Neuronal stem cell (in vitro differentiated cells): ENCODE measurements at regions not wholly inside any gene's neighbourhood (a gene's known extent, or its start where the extent isn't known, plus 50 kb on each side); places are given as distances from the start of the nearest gene placed in this dataset.

Experiments
- DNase-seq: peaks from one replicate; pipeline ENCODE4 v3.0.0-alpha.2; 2013; ENCODE audit warnings: low spot score
- H2AFZ ChIP-seq: one replicate; pipeline ENCODE4 v1.6.1; 2013; ENCODE audit warnings: mild to moderate bottlenecking, low read length, inconsistent platforms
- H2AK5ac ChIP-seq: 2 replicates; pipeline ENCODE4 v1.6.1; 2013; ENCODE audit warnings: low read depth, mild to moderate bottlenecking, inconsistent platforms, low read length, moderate library complexity, mixed read lengths
- H2BK120ac ChIP-seq: 2 replicates; pipeline ENCODE4 v1.6.1; 2013; ENCODE audit warnings: low read depth, mild to moderate bottlenecking, inconsistent platforms, low read length, moderate library complexity, mixed read lengths
- H2BK12ac ChIP-seq: one replicate; pipeline ENCODE4 v1.6.1; 2013; ENCODE audit warnings: low read length, inconsistent platforms
- H2BK15ac ChIP-seq: 2 replicates; pipeline ENCODE4 v1.6.1; 2013; ENCODE audit warnings: mild to moderate bottlenecking, low read length, inconsistent platforms, mixed read lengths
- H2BK5ac ChIP-seq: one replicate; pipeline ENCODE4 v1.6.1; 2013; ENCODE audit warnings: inconsistent platforms, mild to moderate bottlenecking, low read length, moderate library complexity
- H3K14ac ChIP-seq: one replicate; pipeline ENCODE4 v1.6.1; 2013; ENCODE audit warnings: low read length, inconsistent platforms
- H3K18ac ChIP-seq: 2 replicates; pipeline ENCODE4 v1.6.1; 2013; ENCODE audit warnings: low read length, inconsistent platforms
- H3K23ac ChIP-seq: 2 replicates; pipeline ENCODE4 v1.6.1; 2013; ENCODE audit warnings: low read depth, mild to moderate bottlenecking, mixed read lengths, low read length, inconsistent platforms; ENCODE audit not compliant: poor library complexity
- H3K27ac ChIP-seq: replicated peaks from 3 replicates; pipeline ENCODE4 v1.5.1; 2013; ENCODE audit warnings: low read length, inconsistent platforms
- H3K27me3 ChIP-seq, 3 experiments: 2 replicates each; pipeline ENCODE4 v1.6.1; 2013; ENCODE audit warnings: low read length in 3 of 3, mild to moderate bottlenecking in 2 of 3, inconsistent platforms in 1 of 3, low read depth in 1 of 3, mixed read lengths in 1 of 3, moderate library complexity in 1 of 3; ENCODE audit not compliant: control insufficient read depth in 3 of 3, insufficient read depth in 3 of 3
- H3K36me3 ChIP-seq, 2 donors: replicated peaks in 1 of 2; 2 replicates each; pipeline ENCODE4 v1.6.1; 2013; ENCODE audit warnings: low read length in 2 of 2; ENCODE audit not compliant: control insufficient read depth in 2 of 2, insufficient read depth in 2 of 2
- H3K4ac ChIP-seq: 2 replicates; pipeline ENCODE4 v1.6.1; 2013; ENCODE audit warnings: inconsistent platforms, mild to moderate bottlenecking, low read length, moderate library complexity
- H3K4me1 ChIP-seq, 2 donors: 1 replicate in 1 of 2; 2 replicates in 1 of 2; pipeline ENCODE4 v1.6.1; 2013; ENCODE audit warnings: low read length in 2 of 2, low read depth in 1 of 2; ENCODE audit not compliant: control insufficient read depth in 2 of 2, insufficient read depth in 1 of 2
- H3K4me2 ChIP-seq: one replicate; pipeline ENCODE4 v1.6.1; 2013; ENCODE audit warnings: mild to moderate bottlenecking, low read length, inconsistent platforms; ENCODE audit not compliant: insufficient read depth, poor library complexity, severe bottlenecking
- H3K4me3 ChIP-seq, 2 donors: 2 replicates each; pipeline ENCODE4 v1.5.1; 2013; ENCODE audit warnings: low read length in 2 of 2, mild to moderate bottlenecking in 2 of 2, inconsistent platforms in 1 of 2, moderate library complexity in 1 of 2
- H3K79me1 ChIP-seq: one replicate; pipeline ENCODE4 v1.6.1; 2013; ENCODE audit warnings: low read depth, mild to moderate bottlenecking, inconsistent platforms, low read length, moderate library complexity
- H3K9ac ChIP-seq: one replicate; pipeline ENCODE4 v1.6.1; 2013; ENCODE audit warnings: mild to moderate bottlenecking, low read depth, low read length, inconsistent platforms; ENCODE audit not compliant: poor library complexity
- H3K9me3 ChIP-seq, 2 donors: replicated peaks in 1 of 2; 2 replicates each; pipeline versions ENCODE3 to v1.6.1; 2013; ENCODE audit warnings: low read length in 2 of 2, mild to moderate bottlenecking in 2 of 2, inconsistent platforms in 1 of 2, low read depth in 1 of 2, mixed read lengths in 1 of 2, moderate library complexity in 1 of 2; ENCODE audit not compliant: control insufficient read depth in 2 of 2, insufficient read depth in 1 of 2
- H4K8ac ChIP-seq: one replicate; pipeline ENCODE4 v1.6.1; 2013; ENCODE audit warnings: low read depth, mild to moderate bottlenecking, inconsistent platforms, low read length, moderate library complexity
- H4K91ac ChIP-seq: one replicate; pipeline ENCODE4 v1.6.1; 2013; ENCODE audit warnings: low read length, low read depth, mild to moderate bottlenecking, inconsistent platforms; ENCODE audit not compliant: poor library complexity
- WGBS, 2 donors: extraction: QIAGEN DNeasy Blood & Tissue Kit; methylation state at CpG; one replicate each; pipeline ENCODE4 v1.1.7; 2013; ENCODE audit warnings: missing lambda C conversion rate in 2 of 2, mixed read lengths in 1 of 2; ENCODE audit not compliant: insufficient read length in 2 of 2, insufficient replicate concordance in 1 of 2; ENCODE audit errors: extremely low coverage in 2 of 2; 5-methylcytosine and 5-hydroxymethylcytosine counted together

DNA sequence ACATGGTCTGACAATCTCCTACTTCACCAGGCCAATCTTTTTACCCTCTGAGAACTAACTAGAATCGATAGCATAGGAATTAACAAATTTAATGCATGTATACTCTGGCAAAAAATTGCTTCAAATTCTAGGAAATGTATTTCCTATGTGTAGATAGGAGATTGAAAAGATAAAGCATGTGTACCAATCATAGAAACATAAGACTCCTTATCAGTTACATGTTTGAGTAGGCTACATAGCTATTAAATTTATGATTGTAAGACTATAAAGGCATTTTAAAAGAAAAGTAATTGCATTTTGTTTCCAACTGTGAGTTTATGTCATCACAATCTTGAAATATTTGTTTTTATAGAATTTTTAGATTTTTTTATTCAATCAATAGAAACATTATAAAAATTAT is 196.6 kb upstream of the HEY2 start:
- Histone ChIP-seq H4K91ac (no peak overlapping the region), H2BK12ac (no peak overlapping the region), H3K27me3 (peaks cover 0 to 10% (median 0%) of the 10 kb centered on the region in 3 experiments), H3K79me1 (no peaks in the 10 kb centered on the region), H3K4ac (no peak overlapping the region), H2AFZ (no peak overlapping the region), H3K14ac (no peak overlapping the region), H4K8ac (no peak overlapping the region), H3K9me3 (no peaks in the 10 kb centered on the region), H2AK5ac (no peak overlapping the region), H2BK120ac (no peak overlapping the region), H3K9ac (no peak overlapping the region), H3K23ac (no peak overlapping the region), H3K4me3 (no peak overlapping the region), H3K18ac (no peak overlapping the region), H3K4me2 (no peak overlapping the region), H2BK5ac (no peak overlapping the region), H3K4me1 (peaks cover 0 to 5% of the 10 kb centered on the region in 2 donors), H3K36me3 (no peaks in the 10 kb centered on the region), H2BK15ac (no peak overlapping the region), H3K27ac (no peak overlapping the region)
- WGBS, 2 donors, result no CpG with 5 or more reads among the region's 1 CpG
- DNase-seq, result no peak

- Histone ChIP-seq H3K4me1 (peaks cover 0 to 14% of the 10 kb centered on the region in 2 donors), H3K23ac (no peak overlapping the region), H2AFZ (no peak overlapping the region), H2BK120ac (no peak overlapping the region), H3K27ac (no peak overlapping the region), H3K9me3 (no peaks in the 10 kb centered on the region), H3K36me3 (no peaks in the 10 kb centered on the region), H3K14ac (no peak overlapping the region), H2BK12ac (no peak overlapping the region), H3K18ac (no peak overlapping the region), H3K27me3 (peaks cover 0 to 10% (median 0%) of the 10 kb centered on the region in 3 experiments), H3K9ac (no peak overlapping the region), H3K79me1 (no peaks in the 10 kb centered on the region), H4K91ac (no peak overlapping the region), H4K8ac (no peak overlapping the region), H2BK5ac (no peak overlapping the region), H2AK5ac (no peak overlapping the region), H3K4me2 (no peak overlapping the region), H3K4me3 (no peak overlapping the region), H2BK15ac (no peak overlapping the region), H3K4ac (no peak overlapping the region)
- no peak for DNase-seq
- WGBS, 2 donors, result no CpG with 5 or more reads among the region's 1 CpG
Observed at GRCh38 chr6:125554456-125554855, 195.0 kb upstream of the HEY2 start.

- Histone ChIP-seq H3K27me3 (peaks cover 0 to 4% (median 0%) of the 10 kb centered on the region in 3 experiments), H3K14ac (no peak overlapping the region), H3K4me3 (no peak overlapping the region), H2BK12ac (no peak overlapping the region), H3K9me3 (no peaks in the 10 kb centered on the region), H3K4me2 (no peak overlapping the region), H4K8ac (no peak overlapping the region), H3K23ac (no peak overlapping the region), H2BK5ac (no peak overlapping the region), H2BK120ac (no peak overlapping the region), H3K27ac (no peak overlapping the region), H3K4ac (no peak overlapping the region), H4K91ac (no peak overlapping the region), H3K36me3 (no peaks in the 10 kb centered on the region), H2BK15ac (no peak overlapping the region), H3K9ac (no peak overlapping the region), H3K4me1 (peaks cover 0 to 10% of the 10 kb centered on the region in 2 donors), H2AK5ac (no peak overlapping the region), H3K18ac (no peak overlapping the region), H2AFZ (no peak overlapping the region), H3K79me1 (no peaks in the 10 kb centered on the region)
- WGBS, 2 donors, result no CpG with 5 or more reads among the region's 7 CpGs
- peak; percentile 73 for DNase-seq
Observed at GRCh38 chr6:125558241-125558843, 191.1 kb upstream of the HEY2 start.

- no peak overlapping the region for H3K27ac ChIP-seq
Observed at GRCh38 chr6:125558907-125559306, 190.5 kb upstream of the HEY2 start.

More at GRCh38 chr6:125558907-125559306, 190.5 kb upstream of the HEY2 start:
- Histone ChIP-seq H3K4me2 (no peak overlapping the region), H4K91ac (no peak overlapping the region), H2BK15ac (no peak overlapping the region), H2BK12ac (no peak overlapping the region), H3K9ac (no peak overlapping the region), H3K23ac (no peak overlapping the region), H3K36me3 (no peaks in the 10 kb centered on the region), H3K18ac (no peak overlapping the region), H3K4me3 (no peak overlapping the region), H2BK120ac (no peak overlapping the region), H3K14ac (no peak overlapping the region), H3K9me3 (no peaks in the 10 kb centered on the region), H2BK5ac (no peak overlapping the region), H3K4ac (no peak overlapping the region), H3K27me3 (peaks cover 0 to 4% (median 0%) of the 10 kb centered on the region in 3 experiments), H3K4me1 (peaks cover 0 to 10% of the 10 kb centered on the region in 2 donors), H2AK5ac (no peak overlapping the region), H3K79me1 (no peaks in the 10 kb centered on the region), H2AFZ (no peak overlapping the region), H4K8ac (no peak overlapping the region)
- WGBS, 2 donors, result no CpG with 5 or more reads among the region's 3 CpGs
- DNase-seq, result no peak
